ENCODE measurements at regions not wholly inside any gene's neighbourhood (a gene's known extent, or its start where the extent isn't known, plus 50 kb on each side); places are given as distances from the start of the nearest gene placed in this dataset.

DNA sequence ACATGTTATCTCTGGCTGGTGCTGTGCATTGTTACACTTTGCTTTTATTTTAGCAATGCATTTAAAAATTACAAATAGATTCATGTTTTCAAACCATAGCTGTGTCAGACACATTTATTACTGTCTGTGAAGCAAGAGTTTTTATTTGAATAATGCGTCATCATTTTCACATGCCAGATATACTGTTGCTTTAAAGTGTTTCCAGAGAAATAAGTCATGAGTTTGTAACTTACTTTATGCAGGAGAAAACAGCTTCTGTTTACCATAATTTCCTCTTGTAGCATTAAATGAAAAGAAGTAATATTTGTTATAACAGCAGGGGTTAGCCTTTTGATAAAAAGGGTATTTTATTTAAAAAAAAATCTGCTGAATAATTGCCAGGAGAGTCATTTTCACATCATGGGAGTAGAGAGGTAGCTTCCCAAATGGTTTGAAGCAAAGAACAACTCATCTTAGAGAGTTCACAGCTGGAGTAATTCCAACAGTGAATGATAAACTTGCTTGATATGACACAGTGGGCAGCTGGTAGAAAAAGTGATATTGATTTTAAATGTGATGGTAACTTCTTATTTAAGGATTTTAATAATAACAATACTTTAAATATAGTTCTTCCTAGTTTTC, 1274.5 kb upstream of the CRIM1 start:
- DNase-seq: no peak

DNA sequence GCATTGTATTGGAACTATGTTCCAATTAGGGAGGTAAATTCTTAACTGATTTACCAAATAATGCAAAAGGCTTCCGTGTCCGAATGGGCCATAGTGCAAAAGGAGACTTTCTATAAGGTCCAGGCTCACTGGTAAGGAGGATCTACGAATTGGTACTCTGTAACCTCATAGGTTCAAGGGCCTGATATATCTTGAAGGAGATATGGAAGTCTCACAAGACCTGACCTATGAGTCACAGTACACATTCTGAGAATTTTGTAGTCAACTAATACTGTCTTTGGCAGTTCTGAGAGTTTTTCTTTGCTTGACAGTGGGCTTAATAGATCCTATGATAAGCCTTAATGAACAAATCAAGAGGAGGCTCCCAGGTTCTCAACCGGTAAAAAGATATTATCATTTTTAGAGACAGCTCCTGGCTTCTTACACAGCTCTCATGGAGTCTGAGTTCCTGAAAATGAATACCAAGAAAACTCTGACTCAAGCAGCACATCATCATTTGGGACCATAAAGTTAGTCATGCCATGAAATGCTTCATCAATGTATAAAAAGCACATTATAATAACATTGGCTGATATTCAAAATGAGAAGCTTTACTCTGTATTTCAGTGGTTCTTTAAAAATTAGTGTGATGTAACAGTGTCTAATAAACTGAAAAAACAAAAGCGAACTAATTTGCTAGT, 1275.2 kb upstream of the CRIM1 start:
- no peak for DNase-seq

DNA sequence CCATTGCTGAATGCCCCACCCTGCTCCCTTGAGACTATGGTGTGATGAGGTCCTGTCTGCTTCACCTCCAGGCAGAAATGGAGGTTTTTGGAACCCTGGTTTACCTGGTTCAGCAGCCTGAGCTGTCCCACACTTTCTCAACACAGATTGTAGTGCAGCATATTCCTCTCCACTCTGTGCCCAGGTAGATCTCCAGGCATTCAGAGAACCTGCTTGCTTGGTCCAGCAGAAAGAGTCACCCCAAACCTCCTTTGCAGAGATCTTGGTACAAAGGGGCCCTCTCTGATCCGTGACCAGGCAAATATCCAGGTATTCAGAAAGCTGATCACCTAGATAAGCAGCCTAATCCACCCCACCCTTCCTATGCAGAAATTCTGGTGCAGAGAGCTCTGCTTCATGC, 1288.2 kb upstream of the CRIM1 start:
- DNase-seq: no peak

DNA sequence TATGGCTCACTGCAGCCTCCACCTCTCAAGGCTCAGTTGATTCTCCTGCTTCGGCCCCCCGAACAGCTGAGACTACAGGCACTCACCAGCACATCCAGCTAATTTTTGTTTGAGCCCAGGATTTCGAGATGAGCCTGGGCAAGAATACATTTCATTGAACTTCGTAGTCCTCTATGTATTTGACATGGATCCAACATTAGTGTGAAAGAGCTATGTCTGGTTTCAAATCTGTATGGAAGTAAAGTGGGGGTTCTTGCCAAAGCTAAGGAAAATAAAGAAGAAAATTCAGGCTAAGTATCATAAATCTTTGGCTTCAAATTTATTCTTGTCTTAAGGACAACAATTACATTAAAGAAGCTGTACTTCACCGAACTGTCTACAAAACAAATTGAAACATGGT, 1291.7 kb upstream of the CRIM1 start:
- no peak for DNase-seq

DNA sequence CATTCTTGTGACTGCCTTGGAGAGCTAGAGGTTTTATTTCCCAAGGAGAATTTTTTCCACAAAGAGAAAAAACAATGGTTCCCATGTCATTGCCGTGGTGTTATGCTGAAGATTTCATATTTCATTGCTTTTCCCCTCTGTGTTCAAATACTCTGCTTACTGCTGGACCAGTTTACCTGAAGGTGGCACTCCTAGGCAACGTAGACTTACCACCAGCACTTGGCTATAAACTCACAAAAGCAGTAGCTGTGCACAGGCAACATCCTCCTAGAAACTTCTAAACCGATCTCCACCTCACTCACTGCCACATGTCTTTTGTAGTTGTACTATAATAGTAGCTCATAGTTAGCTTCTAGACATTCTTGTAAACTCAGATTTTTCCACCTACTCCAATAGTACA, 1319.7 kb upstream of the CRIM1 start:
- DNase-seq: no peak

DNA sequence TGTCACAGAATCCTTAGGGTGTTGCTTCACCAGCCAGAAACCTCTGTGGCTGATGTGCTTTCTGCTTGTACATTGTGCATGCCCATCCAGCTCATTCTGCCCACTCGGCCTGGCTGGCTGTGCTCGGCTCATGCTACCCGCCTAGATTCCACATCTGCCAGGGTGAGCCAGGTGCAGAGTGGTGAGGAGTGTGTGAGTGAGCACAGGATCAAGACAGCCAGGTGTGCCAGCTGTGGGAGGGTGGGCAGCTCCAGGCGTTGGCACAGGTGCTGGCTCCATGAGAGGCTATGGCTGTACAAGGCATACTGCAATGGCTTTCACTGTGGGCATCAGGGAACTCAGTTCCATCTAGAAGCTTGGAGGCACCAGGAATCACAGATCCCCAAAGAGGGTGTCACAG, 1321.8 kb upstream of the CRIM1 start:
- no peak for DNase-seq

DNA sequence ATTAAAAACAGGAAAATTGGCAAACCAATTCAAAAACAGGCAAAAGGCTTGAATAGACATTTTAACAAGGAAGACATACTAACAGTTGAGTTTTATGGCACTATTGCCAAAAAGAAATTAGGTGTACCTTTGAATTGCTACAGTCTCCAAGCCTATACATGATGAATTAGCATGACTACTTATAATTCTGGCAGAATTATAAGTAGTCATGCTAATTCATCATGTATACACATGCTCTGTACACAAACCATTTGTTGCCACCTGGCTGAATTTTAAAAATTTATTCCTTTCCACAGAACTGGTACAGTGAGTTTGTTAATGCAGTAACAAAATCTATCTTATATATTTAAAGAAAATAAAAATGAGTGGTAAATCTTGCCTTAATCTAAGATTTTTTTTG, 1332.0 kb upstream of the CRIM1 start:
- DNase-seq: no peak

DNA sequence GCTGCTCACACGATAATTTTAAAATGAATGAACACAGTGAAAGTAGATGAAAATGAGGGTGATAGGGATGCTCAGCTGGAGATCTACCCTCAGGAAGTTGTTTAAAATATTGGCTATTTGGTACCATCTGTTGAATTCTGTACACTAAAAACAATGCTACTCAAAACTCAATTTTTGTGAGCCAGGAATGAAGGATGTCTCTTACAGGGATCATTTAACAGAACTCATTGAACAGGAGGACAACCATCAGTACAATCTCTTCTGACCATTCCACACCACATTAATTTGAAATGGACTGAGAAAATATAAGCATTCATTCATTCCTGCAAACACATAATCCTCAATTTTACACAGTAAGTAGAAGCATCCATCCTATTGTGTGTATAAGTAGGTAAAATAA, 1355.1 kb upstream of the CRIM1 start:
- no peak for DNase-seq

DNA sequence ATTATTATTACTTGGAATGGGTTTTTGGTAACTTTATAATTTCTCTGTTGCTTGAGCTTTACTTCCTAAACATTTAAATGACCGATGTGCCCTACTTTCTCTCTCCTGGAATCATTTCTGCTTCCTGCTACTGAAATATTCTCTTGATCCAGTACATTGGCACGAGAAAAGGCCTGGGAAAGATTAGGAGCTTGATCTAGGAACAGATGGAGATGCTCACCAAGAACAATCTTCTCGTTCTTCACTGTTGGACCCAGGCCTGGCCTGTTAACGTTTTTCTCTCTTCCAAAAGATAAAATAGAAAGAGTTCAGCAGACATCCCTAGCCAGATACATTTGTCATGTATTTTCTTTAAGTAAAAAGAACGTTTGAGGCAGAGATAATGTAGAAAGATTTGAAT, 1356.8 kb upstream of the CRIM1 start:
- DNase-seq: no peak

DNA sequence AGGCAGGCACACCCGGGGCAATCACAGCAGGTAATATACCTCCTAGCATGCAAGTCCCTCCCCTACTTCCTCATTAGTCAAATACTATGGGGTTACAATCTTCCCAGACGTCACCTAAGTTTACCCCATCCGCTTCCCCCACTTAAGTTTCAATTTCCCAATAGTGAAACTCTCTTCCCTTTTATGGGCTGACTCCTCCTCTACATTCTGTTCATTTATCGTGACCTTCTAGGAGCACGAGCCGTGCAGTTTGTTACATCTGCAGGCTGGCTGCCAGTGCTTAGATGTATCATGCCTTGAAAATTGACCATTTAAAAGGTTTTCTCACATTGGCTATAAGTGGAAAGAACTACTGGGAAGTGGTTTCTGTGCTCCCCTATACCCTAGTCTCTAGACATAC, 1357.8 kb upstream of the CRIM1 start:
- no peak for DNase-seq

DNA sequence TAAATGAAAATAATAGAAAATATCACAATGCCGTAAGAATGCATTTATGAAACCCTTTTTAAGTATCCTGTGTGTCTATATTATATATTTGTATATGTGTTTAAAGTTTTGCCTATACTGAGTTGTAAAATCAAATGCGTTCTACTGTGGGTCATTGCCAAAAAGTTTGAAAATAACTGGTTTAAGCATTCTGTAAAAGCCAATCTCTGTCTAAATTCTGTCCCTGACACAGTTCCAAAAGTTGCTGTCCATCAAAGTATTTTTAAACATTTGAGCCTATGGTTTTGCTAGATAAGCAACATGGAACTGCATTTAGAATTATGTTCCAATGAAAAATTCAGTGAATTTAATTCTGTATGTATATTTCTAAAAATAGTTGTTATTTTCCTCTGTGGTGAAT, 1360.4 kb upstream of the CRIM1 start:
- DNase-seq: no peak

DNA sequence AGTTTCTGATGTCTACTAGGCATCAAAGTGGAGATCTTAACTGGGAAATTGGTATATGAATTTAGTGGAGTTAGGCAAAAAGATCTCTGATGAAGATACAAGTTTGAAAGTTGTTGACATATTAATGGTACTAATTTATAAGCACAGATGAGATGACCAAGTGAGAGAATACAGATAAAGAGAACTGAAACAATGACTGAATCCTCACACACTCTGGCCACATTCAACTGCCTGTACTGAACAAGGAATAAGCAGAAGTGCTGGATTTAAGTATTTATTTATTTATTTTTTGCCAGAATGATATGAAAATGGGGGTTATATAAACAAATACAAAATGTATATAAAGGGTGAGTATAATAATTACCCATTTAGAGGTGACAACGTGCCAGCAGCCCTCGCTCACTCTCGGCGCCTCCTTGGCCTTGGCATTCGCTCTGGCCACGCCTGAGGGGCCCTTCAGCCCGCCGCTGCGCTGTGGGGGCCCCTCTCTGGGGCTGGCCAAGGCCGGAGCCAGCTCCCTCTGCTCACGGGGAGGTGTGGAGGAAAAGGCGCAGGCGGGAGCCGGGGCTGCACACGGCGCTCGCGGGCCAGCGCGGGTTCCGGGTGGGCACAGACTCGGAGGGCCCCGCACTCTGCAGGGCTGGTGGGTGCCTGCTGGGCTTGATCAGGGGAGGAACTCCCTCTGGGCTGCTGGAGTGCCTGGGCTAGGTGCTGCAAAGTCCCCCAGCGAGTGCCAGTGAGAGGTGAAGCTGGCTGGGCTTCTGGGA, 1363.9 kb upstream of the CRIM1 start:
- no peak for DNase-seq

DNA sequence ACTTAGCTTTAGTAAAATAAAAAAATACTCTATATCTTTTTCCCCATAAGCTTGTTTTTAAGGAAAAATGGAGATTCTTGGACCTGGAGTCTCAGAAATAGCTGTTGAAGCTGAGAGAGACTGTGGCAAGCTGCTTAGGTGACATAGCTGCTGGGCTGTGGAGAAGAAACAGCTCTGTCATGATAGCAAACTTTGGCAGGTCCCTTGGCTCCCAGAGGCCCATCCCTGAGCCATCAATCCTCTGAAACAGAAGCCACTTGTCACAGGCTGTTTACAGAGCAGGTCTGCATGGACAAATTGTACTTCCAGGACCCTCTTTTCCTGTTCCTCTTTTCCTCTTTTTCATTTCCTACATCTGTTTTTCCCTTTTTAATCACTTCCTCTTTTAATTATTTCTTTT, 1370.1 kb upstream of the CRIM1 start:
- no peak for DNase-seq

DNA sequence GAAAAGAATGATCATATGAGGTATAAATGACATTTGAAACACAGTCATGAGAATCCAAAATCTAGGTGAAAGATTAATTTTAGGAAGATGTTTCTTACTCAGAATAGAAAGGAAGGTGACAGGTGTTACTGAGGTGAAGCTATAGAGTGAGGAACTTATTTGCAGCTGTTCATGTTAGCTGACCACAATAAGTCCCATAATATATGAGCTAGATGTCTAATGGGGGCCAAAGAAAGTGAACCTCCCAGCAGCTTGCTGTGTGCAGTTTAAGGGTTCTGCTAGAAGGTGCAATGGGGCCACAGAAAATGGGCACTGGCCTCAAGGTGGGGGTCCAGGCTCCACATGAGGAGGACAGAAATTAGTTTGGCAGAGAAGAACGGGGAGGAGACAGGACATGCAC, 1374.9 kb upstream of the CRIM1 start:
- DNase-seq: no peak

DNA sequence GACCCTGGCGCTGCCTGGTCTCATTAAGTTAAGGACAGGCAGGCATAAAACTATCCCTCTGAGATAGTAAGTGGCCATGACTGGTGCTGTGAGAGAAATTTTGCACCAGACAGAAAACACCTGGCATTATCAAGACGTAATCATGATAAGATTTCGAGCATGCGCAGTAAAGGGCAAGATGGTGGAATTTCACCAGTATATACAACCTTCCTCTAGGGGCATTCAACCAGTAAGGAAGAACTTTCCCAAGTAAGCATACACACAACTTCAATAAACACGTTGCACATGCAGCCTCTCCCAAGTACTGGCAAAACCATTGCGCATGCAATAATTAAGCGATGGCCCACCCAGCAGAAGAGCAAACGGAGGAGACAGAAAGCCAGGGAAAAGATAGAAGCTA, 1376.4 kb upstream of the CRIM1 start:
- DNase-seq: no peak

DNA sequence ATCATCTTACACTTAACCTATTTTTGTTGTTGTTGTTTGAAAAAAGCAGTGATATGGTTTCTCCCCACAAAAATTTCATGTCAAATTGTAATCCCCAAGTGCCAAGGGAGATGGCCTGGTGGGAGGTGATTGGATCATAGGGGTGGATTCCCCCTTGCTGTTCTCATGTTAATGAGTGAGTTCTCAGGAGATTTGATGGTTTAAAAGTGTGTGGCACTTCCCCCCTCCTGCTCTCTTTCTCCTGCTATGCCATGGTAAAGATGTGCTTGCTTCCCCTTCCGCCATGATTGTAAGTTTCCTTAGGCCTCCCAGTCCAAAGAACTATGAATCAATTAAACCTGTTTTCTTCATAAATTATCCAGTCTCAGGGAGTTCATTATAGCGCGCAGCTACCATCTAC, 1362.7 kb upstream of the FAM98A start:
- no peak for DNase-seq

DNA sequence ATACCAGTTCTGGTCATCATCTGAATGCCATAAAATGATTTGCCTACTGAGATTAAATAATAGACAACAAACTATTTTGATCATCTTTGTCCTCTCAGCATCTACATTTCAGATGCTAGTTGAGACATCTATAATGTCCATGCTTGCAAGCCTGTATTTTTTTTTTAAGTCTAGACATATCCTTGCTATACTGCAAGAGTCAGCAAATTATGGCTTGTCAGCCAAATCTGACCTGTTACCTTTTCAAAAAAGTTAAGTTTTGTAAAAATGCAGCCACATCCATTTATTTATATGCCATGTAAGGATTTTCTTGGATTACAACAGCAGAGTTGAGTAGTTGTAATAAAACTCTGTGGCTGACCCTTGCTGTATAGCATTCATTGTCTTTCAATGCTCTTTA, 1355.7 kb upstream of the FAM98A start:
- DNase-seq: no peak

DNA sequence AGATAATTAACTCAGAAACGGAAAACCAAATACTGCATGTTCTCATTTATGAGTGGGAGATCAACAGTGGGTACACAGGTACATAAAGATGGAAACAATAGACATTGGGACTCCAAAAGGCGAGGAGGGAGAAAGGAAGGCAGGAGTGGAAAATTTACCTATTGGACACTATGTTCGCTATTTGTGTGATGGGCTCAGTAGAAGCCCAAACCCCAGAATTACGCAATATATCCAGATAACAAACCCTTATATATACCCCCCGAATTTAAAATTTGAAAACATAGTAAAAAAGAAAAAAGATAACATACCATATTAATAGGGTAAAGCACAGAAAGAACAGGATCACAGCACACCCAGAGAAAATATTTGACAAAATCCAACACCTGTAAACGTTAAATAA, 1351.7 kb upstream of the FAM98A start:
- no peak for DNase-seq

DNA sequence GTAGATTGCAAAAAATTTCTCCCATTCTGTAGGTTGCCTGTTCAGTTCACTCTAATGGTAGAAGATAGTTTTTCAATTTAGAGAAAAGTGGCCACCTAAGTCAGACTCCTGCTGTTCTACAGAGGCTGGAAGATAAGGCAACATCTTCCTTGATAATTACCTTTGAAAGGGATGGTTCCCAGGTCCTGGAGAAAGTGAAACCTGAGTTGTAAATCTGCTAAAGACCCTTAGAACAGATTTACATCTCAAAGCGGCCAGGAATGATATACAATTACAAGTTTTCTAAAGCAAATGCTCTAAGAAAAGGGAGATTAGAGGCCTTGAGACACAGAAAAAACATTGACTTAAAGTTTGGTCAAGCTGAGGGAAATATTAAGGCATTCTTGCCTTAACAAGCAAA, 1350.2 kb upstream of the FAM98A start:
- no peak for DNase-seq

DNA sequence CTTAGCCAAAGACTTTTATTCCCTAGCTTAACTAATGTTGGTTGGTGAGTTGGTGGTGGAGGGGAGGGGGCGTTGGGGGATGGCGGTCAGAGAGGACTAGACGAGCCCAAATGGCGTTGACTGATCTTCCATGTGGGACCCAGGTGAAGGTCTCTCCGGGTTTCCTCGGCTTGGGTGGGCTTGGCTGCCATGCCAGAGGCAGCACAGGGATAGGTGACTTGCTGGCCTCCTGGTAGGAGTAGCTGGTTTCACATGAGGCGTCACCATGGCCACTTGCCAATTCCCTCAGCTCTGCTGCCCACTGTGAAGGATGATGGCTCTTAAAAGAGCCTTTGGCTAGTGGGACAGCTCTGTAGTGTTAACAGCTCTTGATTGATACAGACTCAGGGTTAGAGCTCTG, 1337.0 kb upstream of the FAM98A start:
- DNase-seq: no peak

DNA sequence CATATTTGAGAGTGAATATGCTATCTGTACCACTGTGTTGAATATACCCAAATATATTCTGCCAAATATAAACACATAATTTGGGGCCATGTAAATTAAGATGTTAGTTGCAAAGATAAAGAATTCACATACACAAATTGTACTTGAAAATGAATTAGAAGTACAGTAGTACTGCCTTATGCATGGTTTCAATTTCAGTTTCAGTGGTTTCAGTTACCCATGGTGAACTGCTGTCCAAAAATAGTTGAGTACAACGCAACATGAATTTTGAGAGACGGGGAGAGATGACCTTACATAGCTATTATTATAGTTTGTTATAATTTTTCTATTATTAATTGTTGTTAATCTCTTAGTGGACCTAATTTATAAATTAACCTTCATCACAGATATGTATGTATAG, 1313.0 kb upstream of the FAM98A start:
- DNase-seq: no peak

DNA sequence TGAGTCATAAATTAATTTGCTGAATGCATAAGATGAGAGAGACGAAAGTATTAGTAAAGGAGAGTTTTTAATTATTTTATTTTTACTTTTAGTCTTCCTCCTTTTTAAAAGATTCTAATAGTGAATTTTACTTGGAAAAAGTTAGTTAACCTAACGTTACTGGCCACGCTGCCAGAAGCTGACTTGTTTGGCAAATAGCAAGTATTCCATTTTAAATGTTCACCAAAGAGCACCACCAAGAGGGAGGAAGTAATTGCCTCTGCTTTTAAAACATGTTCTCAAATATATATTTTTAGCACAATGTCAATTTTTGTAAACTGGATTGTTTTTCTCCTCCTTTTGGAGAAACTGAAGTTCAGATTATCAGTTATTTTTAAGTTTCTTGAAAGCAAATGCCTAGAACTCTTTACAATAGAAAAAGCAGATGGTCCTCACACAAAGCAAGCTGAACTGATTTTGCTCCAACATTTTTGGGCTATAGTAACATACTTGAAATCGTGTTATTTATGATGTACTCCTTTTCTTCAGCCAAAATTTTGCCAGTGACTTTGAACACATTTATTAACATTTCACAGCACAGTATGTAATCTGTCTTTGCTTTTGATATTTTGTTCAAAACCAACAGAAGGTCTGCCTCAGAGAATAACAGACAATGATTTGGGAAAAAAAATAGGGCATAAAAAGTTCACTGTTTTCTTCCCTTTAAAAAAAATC, 1311.0 kb upstream of the FAM98A start:
- DNase-seq: no peak

DNA sequence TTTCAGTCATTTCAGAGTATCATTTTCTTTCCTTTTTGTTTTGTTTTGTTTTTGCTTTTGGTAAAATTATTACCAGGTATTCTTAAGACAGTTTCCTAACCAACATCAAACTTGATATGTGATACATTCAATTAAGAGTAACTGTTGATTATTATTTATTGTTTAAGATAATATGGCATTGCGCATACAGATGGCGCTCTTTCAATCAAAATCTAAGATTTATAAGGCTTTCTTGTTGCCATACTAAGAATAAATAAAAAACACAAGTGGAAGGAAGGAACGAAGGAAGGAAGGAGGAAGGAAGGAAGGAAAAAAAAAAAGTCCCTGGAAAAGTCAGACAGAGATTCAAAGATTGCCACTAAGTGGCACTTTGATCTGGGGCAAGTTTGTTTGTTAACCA, 1308.7 kb upstream of the FAM98A start:
- DNase-seq: no peak

DNA sequence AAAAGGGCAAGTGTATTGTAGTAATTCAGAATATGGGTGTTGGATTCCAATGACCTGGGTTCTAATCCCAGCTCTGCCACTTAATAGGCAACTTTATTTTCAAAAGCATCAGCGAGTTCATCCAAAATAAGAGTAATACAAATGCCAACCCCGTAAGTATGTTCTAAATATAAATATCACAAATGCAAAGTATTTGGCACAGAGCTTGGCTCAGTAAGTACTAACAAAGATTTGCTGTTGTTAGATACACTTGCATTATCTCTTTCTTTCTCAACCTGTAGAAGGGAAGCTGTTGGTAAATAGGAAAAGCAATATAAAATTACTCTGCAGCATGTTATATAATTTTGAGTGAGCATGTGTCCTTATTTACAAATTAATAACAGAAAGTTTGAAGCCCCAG, 1302.6 kb upstream of the FAM98A start:
- no peak for DNase-seq
